ENCODE measurements at regions not wholly inside any gene's neighbourhood (a gene's known extent, or its start where the extent isn't known, plus 50 kb on each side); places are given as distances from the start of the nearest gene placed in this dataset.
"Not testable (repeated sequence)": the region's sequence is repeated elsewhere in the genome, so short reads cannot be mapped to it uniquely, and the experiment has no call there.

DNA sequence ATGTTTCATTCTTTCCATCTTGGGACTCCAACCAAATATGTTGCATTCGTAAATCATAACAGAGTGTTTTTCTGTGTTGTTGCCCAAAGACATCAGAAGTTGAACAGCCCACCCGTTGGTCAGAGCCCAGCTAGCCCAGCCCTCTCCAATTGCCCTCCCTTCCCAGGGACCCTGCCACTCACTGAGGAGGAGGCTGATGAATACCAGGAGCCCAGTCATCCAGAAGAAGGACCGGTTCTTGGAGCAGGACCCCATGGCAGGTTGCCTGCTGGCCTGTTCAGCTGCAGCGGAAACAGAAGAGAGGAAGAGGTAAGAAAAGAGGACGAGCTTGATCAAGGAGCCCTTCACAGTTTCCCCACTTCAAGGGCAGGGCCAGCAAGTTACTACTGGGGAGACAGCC lies 172.2 kb upstream of the ETV3 start:
- DNase-seq (ENCODE audit: low read depth) = no peak
- TF ChIP-seq, protein P1, sequence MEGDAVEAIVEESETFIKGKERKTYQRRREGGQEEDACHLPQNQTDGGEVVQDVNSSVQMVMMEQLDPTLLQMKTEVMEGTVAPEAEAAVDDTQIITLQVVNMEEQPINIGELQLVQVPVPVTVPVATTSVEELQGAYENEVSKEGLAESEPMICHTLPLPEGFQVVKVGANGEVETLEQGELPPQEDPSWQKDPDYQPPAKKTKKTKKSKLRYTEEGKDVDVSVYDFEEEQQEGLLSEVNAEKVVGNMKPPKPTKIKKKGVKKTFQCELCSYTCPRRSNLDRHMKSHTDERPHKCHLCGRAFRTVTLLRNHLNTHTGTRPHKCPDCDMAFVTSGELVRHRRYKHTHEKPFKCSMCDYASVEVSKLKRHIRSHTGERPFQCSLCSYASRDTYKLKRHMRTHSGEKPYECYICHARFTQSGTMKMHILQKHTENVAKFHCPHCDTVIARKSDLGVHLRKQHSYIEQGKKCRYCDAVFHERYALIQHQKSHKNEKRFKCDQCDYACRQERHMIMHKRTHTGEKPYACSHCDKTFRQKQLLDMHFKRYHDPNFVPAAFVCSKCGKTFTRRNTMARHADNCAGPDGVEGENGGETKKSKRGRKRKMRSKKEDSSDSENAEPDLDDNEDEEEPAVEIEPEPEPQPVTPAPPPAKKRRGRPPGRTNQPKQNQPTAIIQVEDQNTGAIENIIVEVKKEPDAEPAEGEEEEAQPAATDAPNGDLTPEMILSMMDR (conservative IDR thresholded peaks at IDR 0.05; ENCODE audit: control insufficient read depth, insufficient read depth, low read depth, low read length) = no peak
- no peak overlapping the region for H3K4me3 ChIP-seq (ENCODE audit: control insufficient read depth, low read depth, low read length)

GRCh38 chr1:157307491-157307890 lies 169.3 kb upstream of the ETV3 start:
- H3K4me3 ChIP-seq (ENCODE audit: control insufficient read depth, low read depth, low read length) = no peak overlapping the region
- DNase-seq (ENCODE audit: low read depth) = no peak
- TF ChIP-seq, protein P1 (conservative IDR thresholded peaks at IDR 0.05; ENCODE audit: control insufficient read depth, insufficient read depth, low read depth, low read length) = no peak

- H3K4me3 ChIP-seq (ENCODE audit: control insufficient read depth, low read depth, low read length) = no peak overlapping the region
- DNase-seq (ENCODE audit: low read depth) = no peak
- TF ChIP-seq, protein P1 (conservative IDR thresholded peaks at IDR 0.05; ENCODE audit: control insufficient read depth, insufficient read depth, low read depth, low read length) = no peak
These were observed 168.7 kb upstream of the ETV3 start for GRCh38 chr1:157306896-157307295.

DNA sequence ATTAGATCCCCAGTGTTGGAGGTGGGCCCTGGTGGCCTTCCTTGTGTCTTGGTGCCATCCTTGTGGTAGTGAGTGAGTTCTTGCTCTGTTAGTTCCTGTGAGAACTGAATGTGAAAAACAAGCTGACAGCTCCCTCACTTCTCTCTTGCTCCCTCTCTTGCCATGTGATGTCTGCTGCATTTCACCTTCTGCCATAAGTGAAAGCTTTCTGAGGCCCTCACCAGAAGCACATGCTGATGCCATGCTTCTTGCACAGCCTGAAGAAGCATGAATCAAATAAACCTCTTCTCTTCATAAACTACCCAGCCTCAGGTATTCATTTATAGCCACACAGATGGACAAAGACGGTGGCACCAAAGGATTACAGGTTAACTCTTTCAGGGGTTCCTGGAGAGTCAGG lies 166.1 kb upstream of the ETV3 start:
- TF ChIP-seq, protein P1 (conservative IDR thresholded peaks at IDR 0.05; ENCODE audit: control insufficient read depth, insufficient read depth, low read depth, low read length) = no peak
- H3K4me3 ChIP-seq (ENCODE audit: control insufficient read depth, low read depth, low read length) = no peak overlapping the region
- no peak for DNase-seq (ENCODE audit: low read depth)

GRCh38 chr1:157302724-157303123 lies 164.5 kb upstream of the ETV3 start:
- no peak overlapping the region for H3K4me3 ChIP-seq (ENCODE audit: control insufficient read depth, low read depth, low read length)
- TF ChIP-seq, protein P1 (conservative IDR thresholded peaks at IDR 0.05; ENCODE audit: control insufficient read depth, insufficient read depth, low read depth, low read length) = no peak
- no peak for DNase-seq (ENCODE audit: low read depth)

- no peak for DNase-seq (ENCODE audit: low read depth)
- H3K4me3 ChIP-seq (ENCODE audit: control insufficient read depth, low read depth, low read length) = no peak overlapping the region
- TF ChIP-seq, protein P1 (conservative IDR thresholded peaks at IDR 0.05; ENCODE audit: control insufficient read depth, insufficient read depth, low read depth, low read length) = no peak
These were observed 164.0 kb upstream of the ETV3 start for GRCh38 chr1:157302199-157302497.

DNA sequence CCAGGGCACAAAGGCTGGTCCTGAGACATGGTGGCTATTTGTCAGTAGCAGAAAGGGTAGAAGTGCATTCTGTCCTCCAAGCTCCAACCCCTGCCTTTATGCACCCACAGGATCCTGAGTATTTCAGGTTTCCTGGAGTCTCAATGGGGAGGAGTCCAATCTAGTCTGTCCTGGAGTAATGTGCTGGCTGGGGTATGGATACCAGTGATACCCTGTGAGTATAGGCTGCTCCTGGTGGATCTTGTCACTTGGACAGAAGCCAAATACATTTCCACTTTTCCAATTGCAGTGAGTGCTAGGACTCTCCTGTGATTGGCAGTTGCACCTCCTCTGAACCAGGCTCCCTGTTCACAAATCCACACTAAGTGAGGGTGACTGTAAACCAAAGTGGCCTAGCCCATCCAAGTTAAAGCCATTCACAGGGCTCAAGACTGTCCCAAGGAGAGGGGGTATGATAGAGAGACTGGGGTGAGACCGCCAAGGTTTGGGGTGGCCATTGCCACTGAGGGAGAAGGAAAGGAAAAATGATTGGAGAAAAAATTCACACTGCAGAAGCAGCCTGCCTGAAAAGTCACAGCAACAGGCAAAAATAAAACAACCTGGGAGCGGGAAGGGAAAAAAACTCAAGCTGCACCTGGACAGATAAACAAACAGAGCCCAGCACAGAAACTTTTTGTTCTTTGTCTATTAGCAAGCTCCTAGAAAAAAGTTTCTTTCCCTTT lies 163.4 kb upstream of the ETV3 start:
- TF ChIP-seq, protein P1 (conservative IDR thresholded peaks at IDR 0.05; ENCODE audit: control insufficient read depth, insufficient read depth, low read depth, low read length) = no peak
- no peak overlapping the region for H3K4me3 ChIP-seq (ENCODE audit: control insufficient read depth, low read depth, low read length)
- DNase-seq (ENCODE audit: low read depth) = no peak

GRCh38 chr1:157294387-157295145 lies 156.4 kb upstream of the ETV3 start:
- H3K4me3 ChIP-seq (ENCODE audit: control insufficient read depth, low read depth, low read length); DNase-seq (ENCODE audit: low read depth): not testable (repeated sequence)
